GM12878 (cell line): ENCODE measurements at regions not wholly inside any gene's neighbourhood (a gene's known extent, or its start where the extent isn't known, plus 50 kb on each side); places are given as distances from the start of the nearest gene placed in this dataset.

Experiments used
- ATAC-seq: fragments of 200-7000 bp; cut with Tn5 transposase; 3 replicates; pipeline ENCODE4 v1.9.1; 2020; ENCODE audit warnings: mild to moderate bottlenecking, moderate library complexity
- BruUV-seq: library from RNA; stranded (reverse); fragments of 400-500 nt; replicated peaks from 2 replicates; lab custom pipeline; 2021; lab: Mats Ljungman, UMichigan
- CTCF ChIA-PET: fragments of 300-600 bp; sonication (Branson Sonifier 250); formaldehyde crosslinking; extraction: SDS; loops from one replicate; lab custom pipeline; 2021; ENCODE audit warnings: inconsistent platforms; lab: Yijun Ruan, JAX
- POLR2A ChIA-PET: fragments of 350-600 bp; formaldehyde crosslinking; extraction: SDS; loops from one replicate; lab custom pipeline; 2021; ENCODE audit warnings: inconsistent platforms; lab: Charles Lee
- RAD21 ChIA-PET: fragments of 300-600 bp; sonication (Branson Sonifier 250); formaldehyde crosslinking; loops from one replicate; lab custom pipeline; 2023; ENCODE audit warnings: antibody characterized with exemption; ENCODE audit not compliant: unreplicated experiment; lab: Charles Lee
- SMC1A ChIA-PET: fragments of 300-600 bp; sonication (Branson Sonifier 250); formaldehyde crosslinking; loops from one replicate; lab custom pipeline; 2023; ENCODE audit not compliant: unreplicated experiment, uncharacterized antibody; lab: Charles Lee
- DNase-seq: peaks from one replicate; pipeline ENCODE4 v3.0.0-alpha.2; 2011; ENCODE audit warnings: low read depth, low spot score
- FAIRE-seq: peaks from 3 replicates; lab custom pipeline; 2011; peaks lifted over from hg19 to GRCh38; lab: Jason Lieb, UNC
- H2AFZ ChIP-seq: 2 replicates; pipeline ENCODE4 v1.6.0; 2011; ENCODE audit warnings: low read depth, low read length, control low read depth; ENCODE audit not compliant: control insufficient read depth
- H3K27ac ChIP-seq: 2 replicates; pipeline ENCODE4 v1.5.1; 2011; ENCODE audit warnings: control low read depth; ENCODE audit not compliant: control insufficient read depth, insufficient read depth
- H3K27me3 ChIP-seq, 2 experiments: replicated peaks in 1 of 2; 2 replicates each; pipeline versions ENCODE4 v1.6.0 to v1.6.1; 2011; ENCODE audit warnings: low read length in 1 of 2; ENCODE audit not compliant: control insufficient read depth in 2 of 2, insufficient read depth in 2 of 2
- H3K36me3 ChIP-seq, 2 experiments: 2 replicates each; pipeline ENCODE4 v1.5.1; 2011; ENCODE audit warnings: low read length in 1 of 2; ENCODE audit not compliant: control insufficient read depth in 2 of 2, insufficient read depth in 2 of 2
- H3K4me1 ChIP-seq: 2 replicates; pipeline ENCODE4 v1.6.1; 2011; ENCODE audit warnings: mild to moderate bottlenecking, low read length, moderate library complexity, mixed read lengths; ENCODE audit not compliant: control insufficient read depth, insufficient read depth
- H3K4me2 ChIP-seq: 2 replicates; pipeline ENCODE4 v1.6.0; 2011; ENCODE audit warnings: control low read depth; ENCODE audit not compliant: control insufficient read depth, insufficient read depth
- H3K4me3 ChIP-seq: fragments of 200-600 bp; sonication (generic); 2 replicates; pipeline ENCODE4 v1.5.1; 2016
- H3K79me2 ChIP-seq: 2 replicates; pipeline ENCODE4 v1.6.0; 2011; ENCODE audit warnings: low read length; ENCODE audit not compliant: control insufficient read depth, insufficient read depth
- H3K9ac ChIP-seq: 2 replicates; pipeline ENCODE4 v1.8.0; 2011; ENCODE audit warnings: low read length, control low read depth, mixed read lengths; ENCODE audit not compliant: control insufficient read depth, insufficient read depth
- H3K9me3 ChIP-seq: replicated peaks from 3 replicates; pipeline ENCODE4 v1.5.1; 2011; ENCODE audit warnings: mild to moderate bottlenecking, low read length; ENCODE audit not compliant: control insufficient read depth, insufficient read depth
- H4K20me1 ChIP-seq: 2 replicates; pipeline ENCODE4 v1.6.0; 2011; ENCODE audit not compliant: control insufficient read depth, insufficient read depth
- ATF7 ChIP-seq: fragments of 450-650 bp; IDR thresholded peaks from 2 replicates; pipeline ENCODE4 v1.6.1; 2016; ENCODE audit warnings: low read depth, mild to moderate bottlenecking
- DPF2 ChIP-seq: fragments of 450-650 bp; IDR thresholded peaks from 2 replicates; pipeline ENCODE4 v1.6.1; 2017; ENCODE audit warnings: mild to moderate bottlenecking
- E2F8 ChIP-seq: fragments of 450-650 bp; IDR thresholded peaks from 2 replicates; pipeline ENCODE4 v1.6.1; 2018; ENCODE audit warnings: mild to moderate bottlenecking, low read depth, moderate library complexity; ENCODE audit not compliant: partially characterized antibody
- FOXK2 ChIP-seq: fragments of 450-650 bp; IDR thresholded peaks from 2 replicates; pipeline ENCODE4 v1.6.1; 2017; ENCODE audit warnings: mild to moderate bottlenecking, moderate library complexity
- MTA2 ChIP-seq: fragments of 450-650 bp; IDR thresholded peaks from 2 replicates; pipeline ENCODE4 v1.6.1; 2016; ENCODE audit warnings: low read depth, mild to moderate bottlenecking, moderate library complexity
- SPI1 ChIP-seq: IDR thresholded peaks from 2 replicates; pipeline ENCODE4 v1.6.1; 2011; ENCODE audit warnings: low read depth, mild to moderate bottlenecking, low read length, moderate library complexity, borderline replicate concordance; ENCODE audit not compliant: insufficient read depth
- SREBF1 ChIP-seq: IDR thresholded peaks from 2 replicates; pipeline ENCODE4 v1.6.1; 2012; ENCODE audit warnings: mild to moderate bottlenecking, low read length
- STAT3 ChIP-seq: IDR thresholded peaks from 2 replicates; pipeline ENCODE4 v1.6.1; 2011; ENCODE audit warnings: low read depth, low read length, improper control_type of control experiment
- SUZ12 ChIP-seq: fragments of 200-600 bp; sonication (generic); IDR thresholded peaks from one replicate; pipeline ENCODE4 v1.6.1; 2018; ENCODE audit warnings: antibody characterized with exemption, mild to moderate bottlenecking; ENCODE audit not compliant: unreplicated experiment
- TCF12 ChIP-seq: IDR thresholded peaks from 2 replicates; pipeline ENCODE4 v1.6.1; 2011; ENCODE audit warnings: low read depth, mild to moderate bottlenecking, low read length
- ZBTB40 ChIP-seq: fragments of 450-650 bp; IDR thresholded peaks from 2 replicates; pipeline ENCODE4 v1.6.1; 2016; ENCODE audit warnings: mild to moderate bottlenecking, moderate library complexity, borderline replicate concordance
- WGBS: methylation state at CpG from one replicate; pipeline ENCODE4 v1.1.6; 2016; ENCODE audit warnings: low lambda C conversion rate; ENCODE audit not compliant: insufficient replicate concordance, insufficient coverage; ENCODE audit errors: missing lambda C conversion rate; 5-methylcytosine and 5-hydroxymethylcytosine counted together
- in situ Hi-C: fragments of 300-500 bp; cut with MboI; formaldehyde crosslinking; loops from 9 replicates; pipeline ENCODE4 v1.14.3; 2018; ENCODE audit warnings: mixed read lengths
- intact Hi-C: fragments of 100-400 bp; cut with micrococcal nuclease; formaldehyde crosslinking; loops from one replicate; pipeline ENCODE4 v1.14.2; 2022; ENCODE audit not compliant: unreplicated experiment

GRCh38 chr10:109250152-109250551, 673.2 kb downstream of the XPNPEP1 start:
- intact Hi-C loops (no loop called here), in situ Hi-C loops (no loop called here)
- Histone ChIP-seq H3K9ac (no peak overlapping the region), H3K4me1 (no peaks in the 10 kb centered on the region), H3K4me2 (no peak overlapping the region), H2AFZ (no peak overlapping the region), H4K20me1 (no peaks in the 10 kb centered on the region), H3K36me3 (no peaks in the 10 kb centered on the region), H3K9me3 (no peaks in the 10 kb centered on the region), H3K4me3 (no peak overlapping the region), H3K79me2 (no peaks in the 10 kb centered on the region), H3K27ac (no peak overlapping the region), H3K27me3 (no peaks in the 10 kb centered on the region)
- ChIA-PET CTCF (no interaction called here), RAD21 (no interaction called here), SMC1A (no interaction called here), POLR2A (no interaction called here)
- BruUV-seq: no TSS peak
- WGBS: 0% methylated on average over 4 of the region's 4 CpGs
- no peak for ATAC-seq
- DNase-seq: no peak
- FAIRE-seq: no peak
- TF ChIP-seq FOXK2 (no peak), TCF12 (no peak)

GRCh38 chr10:109247814-109248213, 675.5 kb downstream of the XPNPEP1 start:
- DNase-seq: no peak
- 0% methylated on average over 1 of the region's 1 CpG for WGBS
- FAIRE-seq: no peak
- ChIA-PET CTCF (no interaction called here), RAD21 (no interaction called here), SMC1A (no interaction called here), POLR2A (no interaction called here)
- no peak overlapping the region for H3K4me2 ChIP-seq
- in situ Hi-C loops (no loop called here), intact Hi-C loops (no loop called here)
- no peak overlapping the region for H3K4me3 ChIP-seq
- H3K4me1 ChIP-seq: no peaks in the 10 kb centered on the region
- H4K20me1 ChIP-seq: no peaks in the 10 kb centered on the region
- no peaks in the 10 kb centered on the region for H3K36me3 ChIP-seq
- no peak overlapping the region for H2AFZ ChIP-seq
- ATAC-seq: no peak
- no TSS peak for BruUV-seq
- H3K9ac ChIP-seq: no peak overlapping the region
- no peaks in the 10 kb centered on the region for H3K79me2 ChIP-seq
- no peak overlapping the region for H3K27ac ChIP-seq
- H3K27me3 ChIP-seq: no peaks in the 10 kb centered on the region
- H3K9me3 ChIP-seq: no peaks in the 10 kb centered on the region
- TF ChIP-seq E2F8: no peak
- TF ChIP-seq ATF7: no peak
- TF ChIP-seq SPI1: no peak
- TF ChIP-seq SUZ12: no peak
- no peak for TF ChIP-seq SREBF1
- no peak for TF ChIP-seq DPF2
- TF ChIP-seq MTA2: no peak
- TF ChIP-seq ZBTB40: no peak
- TF ChIP-seq STAT3: no peak
